Lung (tissue), 11 donors: ENCODE measurements at regions not wholly inside any gene's neighbourhood (a gene's known extent, or its start where the extent isn't known, plus 50 kb on each side); places are given as distances from the start of the nearest gene placed in this dataset.

Source experiments
- ATAC-seq: fragments of 200-7000 bp; cut with Tn5 transposase; one replicate; pipeline ENCODE4 v1.9.1; 2020; ENCODE audit warnings: moderate number of reproducible peaks; ENCODE audit not compliant: insufficient read depth, low FRiP score
- DNase-seq, 3 donors: peaks; one replicate each; pipeline ENCODE4 v3.0.0-alpha.2; 2013 to 2017
- H3K27ac ChIP-seq, 2 donors: one replicate each; pipeline ENCODE4 v1.5.1; 2013; ENCODE audit warnings: mild to moderate bottlenecking in 2 of 2, moderate library complexity in 2 of 2, control low read depth in 1 of 2, inconsistent platforms in 1 of 2, low read depth in 1 of 2, low read length in 1 of 2
- H3K27me3 ChIP-seq, 3 donors: one replicate each; pipeline ENCODE4 v1.5.1; 2013; ENCODE audit warnings: low read length in 2 of 3; ENCODE audit not compliant: control insufficient read depth in 3 of 3, insufficient read depth in 3 of 3
- H3K36me3 ChIP-seq, 4 donors: one replicate each; pipeline ENCODE4 v1.5.1; 2013; ENCODE audit warnings: low read length in 4 of 4, mild to moderate bottlenecking in 1 of 4, moderate library complexity in 1 of 4; ENCODE audit not compliant: control insufficient read depth in 4 of 4, insufficient read depth in 4 of 4
- H3K4me1 ChIP-seq, 5 donors: one replicate each; pipeline ENCODE4 v1.5.1; 2013; ENCODE audit warnings: low read length in 5 of 5, mild to moderate bottlenecking in 2 of 5, moderate library complexity in 1 of 5; ENCODE audit not compliant: control insufficient read depth in 5 of 5, insufficient read depth in 5 of 5
- H3K4me3 ChIP-seq: one replicate; pipeline ENCODE4 v1.5.1; 2013; ENCODE audit warnings: mild to moderate bottlenecking, control low read depth, moderate library complexity
- H3K9ac ChIP-seq, 2 donors: one replicate each; pipeline ENCODE4 v1.5.1; 2013; ENCODE audit warnings: low read length in 2 of 2, control low read depth in 1 of 2; ENCODE audit not compliant: insufficient read depth in 1 of 2
- H3K9me3 ChIP-seq, 4 donors: one replicate each; pipeline ENCODE4 v1.5.1; 2013; ENCODE audit warnings: low read length in 3 of 4, mild to moderate bottlenecking in 1 of 4, moderate library complexity in 1 of 4; ENCODE audit not compliant: control insufficient read depth in 4 of 4, insufficient read depth in 3 of 4
- WGBS, 2 donors: extraction: QIAGEN DNeasy Blood & Tissue Kit; methylation state at CpG; one replicate each; pipeline ENCODE4 v1.1.7; 2013; 5-methylcytosine and 5-hydroxymethylcytosine counted together
- TF ChIP-seq, protein P1 (sequence below): IDR thresholded peaks from 2 replicates; pipeline ENCODE4 v1.5.1; 2012; ENCODE audit warnings: mild to moderate bottlenecking; ENCODE audit errors: control extremely low read depth, extremely low read depth
- donor health status: control.
- donor health status: control.
- donor health status: Bipolar disorder and iron deficiency.
- donor health status: healthy.
- donor health status: DM: yes; HTN: yes; CAD: no.

DNA sequence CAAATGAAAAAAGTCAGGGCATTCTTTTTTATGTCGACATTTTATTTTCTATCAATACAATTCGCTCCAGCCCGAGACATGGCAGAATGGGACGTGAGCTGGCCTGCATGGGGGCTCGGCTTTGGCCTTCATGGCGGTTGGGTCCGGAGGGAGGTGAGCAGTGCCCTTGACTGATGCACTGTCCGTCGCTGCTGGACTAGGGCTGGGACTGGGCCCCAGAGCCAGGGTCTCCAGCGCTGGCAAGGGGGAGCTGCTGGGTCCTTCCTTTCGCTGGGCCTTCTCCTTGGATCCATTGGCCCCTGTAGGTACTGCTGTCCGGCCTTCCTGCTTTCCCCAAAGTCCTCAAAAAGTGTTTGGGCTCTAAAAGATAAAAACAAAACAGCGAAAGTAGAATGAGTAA is 124.6 kb downstream of the EDN3 start:
- H3K4me3 ChIP-seq = no peak overlapping the region
- H3K9me3 ChIP-seq = no peaks in the 10 kb centered on the region
- TF ChIP-seq, protein P1, sequence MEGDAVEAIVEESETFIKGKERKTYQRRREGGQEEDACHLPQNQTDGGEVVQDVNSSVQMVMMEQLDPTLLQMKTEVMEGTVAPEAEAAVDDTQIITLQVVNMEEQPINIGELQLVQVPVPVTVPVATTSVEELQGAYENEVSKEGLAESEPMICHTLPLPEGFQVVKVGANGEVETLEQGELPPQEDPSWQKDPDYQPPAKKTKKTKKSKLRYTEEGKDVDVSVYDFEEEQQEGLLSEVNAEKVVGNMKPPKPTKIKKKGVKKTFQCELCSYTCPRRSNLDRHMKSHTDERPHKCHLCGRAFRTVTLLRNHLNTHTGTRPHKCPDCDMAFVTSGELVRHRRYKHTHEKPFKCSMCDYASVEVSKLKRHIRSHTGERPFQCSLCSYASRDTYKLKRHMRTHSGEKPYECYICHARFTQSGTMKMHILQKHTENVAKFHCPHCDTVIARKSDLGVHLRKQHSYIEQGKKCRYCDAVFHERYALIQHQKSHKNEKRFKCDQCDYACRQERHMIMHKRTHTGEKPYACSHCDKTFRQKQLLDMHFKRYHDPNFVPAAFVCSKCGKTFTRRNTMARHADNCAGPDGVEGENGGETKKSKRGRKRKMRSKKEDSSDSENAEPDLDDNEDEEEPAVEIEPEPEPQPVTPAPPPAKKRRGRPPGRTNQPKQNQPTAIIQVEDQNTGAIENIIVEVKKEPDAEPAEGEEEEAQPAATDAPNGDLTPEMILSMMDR = no peak
- DNase-seq (no peak), ATAC-seq (no peak)
- no peak overlapping the region for H3K9ac ChIP-seq
- H3K27ac ChIP-seq = no peak overlapping the region
- no peaks in the 10 kb centered on the region for H3K27me3 ChIP-seq
- H3K36me3 ChIP-seq = no peaks in the 10 kb centered on the region
- 83 to 92% methylated on average over 13 of the region's 13 CpGs for WGBS, 2 donors
- H3K4me1 ChIP-seq = peaks cover 0 to 10% (median 0%) of the 10 kb centered on the region in 5 donors

DNA sequence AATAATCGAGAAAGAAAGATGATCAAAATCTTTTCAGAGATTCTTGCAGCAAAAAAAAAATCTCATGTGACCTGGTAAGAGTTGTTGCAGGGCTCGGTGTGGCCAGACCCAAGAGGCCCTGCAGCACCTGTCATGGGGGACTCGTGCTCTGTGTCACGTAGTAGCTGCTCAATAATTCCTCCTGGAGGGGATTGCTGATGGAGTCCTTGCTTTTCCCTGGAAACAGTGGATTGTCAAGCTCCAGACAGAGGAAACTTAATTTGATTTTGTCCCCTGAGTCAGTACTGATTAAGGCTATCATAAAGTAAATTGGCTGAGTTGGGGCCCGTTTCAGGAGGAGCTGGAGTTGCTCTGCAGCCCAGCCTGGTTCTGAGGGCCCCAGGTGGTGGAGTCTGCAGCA is 125.2 kb downstream of the EDN3 start:
- Histone ChIP-seq H3K27ac (no peak overlapping the region), H3K4me3 (no peak overlapping the region), H3K36me3 (no peaks in the 10 kb centered on the region), H3K4me1 (peaks cover 0 to 10% (median 0%) of the 10 kb centered on the region in 5 donors), H3K9me3 (no peaks in the 10 kb centered on the region), H3K27me3 (no peaks in the 10 kb centered on the region), H3K9ac (no peak overlapping the region)
- DNase-seq (no peak), ATAC-seq (no peak)
- WGBS, 2 donors = 89 to 94% methylated on average over 5 of the region's 5 CpGs
- TF ChIP-seq, protein P1 = no peak

GRCh38 chr20:59428006-59428405 is 127.6 kb downstream of the EDN3 start:
- H3K9ac ChIP-seq = no peak overlapping the region
- H3K27me3 ChIP-seq = no peaks in the 10 kb centered on the region
- TF ChIP-seq, protein P1 = no peak
- no peak for DNase-seq
- no peaks in the 10 kb centered on the region for H3K9me3 ChIP-seq
- H3K4me1 ChIP-seq = peaks cover 0 to 5% (median 0%) of the 10 kb centered on the region in 5 donors
- H3K36me3 ChIP-seq = no peaks in the 10 kb centered on the region
- ATAC-seq = no peak
- H3K27ac ChIP-seq = no peak overlapping the region
- no peak overlapping the region for H3K4me3 ChIP-seq

- H3K9ac ChIP-seq = no peak overlapping the region
- no peaks in the 10 kb centered on the region for H3K9me3 ChIP-seq
- TF ChIP-seq, protein P1 = no peak
- H3K27me3 ChIP-seq = no peaks in the 10 kb centered on the region
- DNase-seq (no peak), ATAC-seq (no peak)
- H3K4me3 ChIP-seq = no peak overlapping the region
- no peak overlapping the region for H3K27ac ChIP-seq
- H3K36me3 ChIP-seq = no peaks in the 10 kb centered on the region
- 85 to 90% methylated on average over 13 of the region's 13 CpGs for WGBS, 2 donors
- no peaks in the 10 kb centered on the region for H3K4me1 ChIP-seq
Measured at GRCh38 chr20:59428441-59429205, 128.2 kb downstream of the EDN3 start.
